GM10266 (cell line): ENCODE measurements at regions not wholly inside any gene's neighbourhood (a gene's known extent, or its start where the extent isn't known, plus 50 kb on each side); places are given as distances from the start of the nearest gene placed in this dataset.
A peak's percentile ranks its signal among the peaks of the same experiment; 100 is the strongest.

Experiments used
- DNase-seq: peaks from one replicate; pipeline ENCODE4 v3.0.0; 2012; ENCODE audit errors: extremely low spot score
- CTCF ChIP-seq: IDR thresholded peaks from 2 replicates; pipeline ENCODE4 v1.5.1; 2012; ENCODE audit warnings: mild to moderate bottlenecking, low read depth; ENCODE audit not compliant: control insufficient read depth, insufficient read depth; ENCODE audit errors: missing control alignments

- peak; percentile 42 for TF ChIP-seq CTCF
- no peak for DNase-seq
Measured at GRCh38 chr22:19631899-19632667, 82.2 kb upstream of the SEPTIN5 start.

- no peak for DNase-seq
- no peak for TF ChIP-seq CTCF
Measured at GRCh38 chr22:19632668-19633148, 81.6 kb upstream of the SEPTIN5 start.

GRCh38 chr22:19634226-19634975 lies 79.9 kb upstream of the SEPTIN5 start:
- no peak for TF ChIP-seq CTCF
- no peak for DNase-seq

- DNase-seq, result no peak
- TF ChIP-seq CTCF, result no peak
Measured at GRCh38 chr22:19635644-19636043, 78.7 kb upstream of the SEPTIN5 start.

- DNase-seq, result no peak
- TF ChIP-seq CTCF, result no peak
Measured at GRCh38 chr22:19636696-19637407, 77.5 kb upstream of the SEPTIN5 start.

- no peak for TF ChIP-seq CTCF
- DNase-seq, result no peak
Measured at GRCh38 chr22:19637408-19638281, 76.7 kb upstream of the SEPTIN5 start.
